IPS DF 6.9 (cell line): ENCODE measurements at regions not wholly inside any gene's neighbourhood (a gene's known extent, or its start where the extent isn't known, plus 50 kb on each side); places are given as distances from the start of the nearest gene placed in this dataset.

ENCODE experiments used
- DNase-seq: peaks from one replicate; pipeline ENCODE4 v3.0.0-alpha.2; 2013; ENCODE audit warnings: low read depth, low spot score
- H3K27ac ChIP-seq: one replicate; pipeline ENCODE4 v1.5.1; 2013; ENCODE audit warnings: low read length, control low read depth
- H3K27me3 ChIP-seq: 2 replicates; pipeline ENCODE4 v1.6.1; 2013; ENCODE audit warnings: mild to moderate bottlenecking, low read length; ENCODE audit not compliant: control insufficient read depth, insufficient read depth
- H3K36me3 ChIP-seq: 2 replicates; pipeline ENCODE4 v1.6.1; 2013; ENCODE audit warnings: low read length; ENCODE audit not compliant: control insufficient read depth, insufficient read depth
- H3K4me1 ChIP-seq: 2 replicates; pipeline ENCODE4 v1.6.1; 2013; ENCODE audit warnings: low read length; ENCODE audit not compliant: control insufficient read depth, insufficient read depth
- H3K4me3 ChIP-seq: 2 replicates; pipeline ENCODE4 v1.5.1; 2013; ENCODE audit warnings: mild to moderate bottlenecking, low read length
- H3K9me3 ChIP-seq: 2 replicates; pipeline ENCODE4 v1.6.1; 2013; ENCODE audit warnings: low read length, inconsistent platforms; ENCODE audit not compliant: control insufficient read depth, insufficient read depth
- WGBS: extraction: QIAGEN DNeasy Blood & Tissue Kit; methylation state at CpG from one replicate; pipeline ENCODE4 v1.1.7; 2013; ENCODE audit warnings: mixed read lengths, missing lambda C conversion rate; ENCODE audit not compliant: insufficient read length, insufficient coverage; 5-methylcytosine and 5-hydroxymethylcytosine counted together

- no peak for DNase-seq
- Histone ChIP-seq H3K4me1 (no peaks in the 10 kb centered on the region; the same call in 1 of the 2 replicates), H3K27ac (no peak overlapping the region), H3K36me3 (no peaks in the 10 kb centered on the region), H3K27me3 (no peaks in the 10 kb centered on the region), H3K9me3 (no peaks in the 10 kb centered on the region), H3K4me3 (no peak overlapping the region)
Measured at GRCh38 chr2:167504695-167505094, 616.4 kb downstream of the XIRP2 start.

- H3K4me3 ChIP-seq = no peak overlapping the region
- H3K27me3 ChIP-seq = no peaks in the 10 kb centered on the region
- H3K27ac ChIP-seq = no peak overlapping the region
- no peaks in the 10 kb centered on the region for H3K9me3 ChIP-seq
- H3K4me1 ChIP-seq = no peaks in the 10 kb centered on the region
- H3K36me3 ChIP-seq = no peaks in the 10 kb centered on the region
- DNase-seq = no peak
Measured at GRCh38 chr2:167504061-167504460, 615.8 kb downstream of the XIRP2 start.

- Histone ChIP-seq H3K27me3 (no peaks in the 10 kb centered on the region), H3K9me3 (no peaks in the 10 kb centered on the region), H3K4me1 (no peaks in the 10 kb centered on the region), H3K27ac (no peak overlapping the region), H3K4me3 (no peak overlapping the region), H3K36me3 (no peaks in the 10 kb centered on the region)
- no CpG with 5 or more reads among the region's 1 CpG for WGBS
- no peak for DNase-seq
Measured at GRCh38 chr2:167501618-167502017, 613.3 kb downstream of the XIRP2 start.

GRCh38 chr2:167493862-167494261, 605.6 kb downstream of the XIRP2 start:
- Histone ChIP-seq H3K27ac (no peak overlapping the region), H3K4me1 (peaks cover 1% of the 10 kb centered on the region; the same call in 1 of the 2 replicates), H3K9me3 (no peaks in the 10 kb centered on the region), H3K36me3 (0 out of 2 replicates have a peak, but pooled peaks cover 2% of the 10 kb centered on the region), H3K27me3 (no peaks in the 10 kb centered on the region), H3K4me3 (no peak overlapping the region)
- no peak for DNase-seq

- no peak for DNase-seq
- no peak overlapping the region for H3K4me3 ChIP-seq
- H3K4me1 ChIP-seq = peaks cover 1% of the 10 kb centered on the region; the same call in 1 of the 2 replicates
- H3K27ac ChIP-seq = no peak overlapping the region
- 0 out of 2 replicates have a peak, but pooled peaks cover 2% of the 10 kb centered on the region for H3K36me3 ChIP-seq
- no peaks in the 10 kb centered on the region for H3K9me3 ChIP-seq
- H3K27me3 ChIP-seq = no peaks in the 10 kb centered on the region
Measured at GRCh38 chr2:167492486-167492885, 604.2 kb downstream of the XIRP2 start.

GRCh38 chr2:167491788-167492187, 603.5 kb downstream of the XIRP2 start:
- DNase-seq = no peak
- Histone ChIP-seq H3K9me3 (no peaks in the 10 kb centered on the region), H3K4me3 (no peak overlapping the region), H3K4me1 (peaks cover 1% of the 10 kb centered on the region; the same call in 1 of the 2 replicates), H3K36me3 (0 out of 2 replicates have a peak, but pooled peaks cover 2% of the 10 kb centered on the region), H3K27ac (no peak overlapping the region), H3K27me3 (no peaks in the 10 kb centered on the region)
- WGBS = no CpG with 5 or more reads among the region's 3 CpGs

- Histone ChIP-seq H3K36me3 (0 out of 2 replicates have a peak, but pooled peaks cover 2% of the 10 kb centered on the region), H3K27ac (no peak overlapping the region), H3K9me3 (no peaks in the 10 kb centered on the region), H3K4me1 (peaks cover 1% of the 10 kb centered on the region; the same call in 1 of the 2 replicates), H3K4me3 (no peak overlapping the region), H3K27me3 (no peaks in the 10 kb centered on the region)
- DNase-seq = no peak
Measured at GRCh38 chr2:167490455-167490854, 602.2 kb downstream of the XIRP2 start.

GRCh38 chr2:167489325-167489724, 601.0 kb downstream of the XIRP2 start:
- Histone ChIP-seq H3K4me3 (no peak overlapping the region), H3K4me1 (peaks cover 1% of the 10 kb centered on the region; the same call in 1 of the 2 replicates), H3K27me3 (no peaks in the 10 kb centered on the region), H3K27ac (no peak overlapping the region), H3K36me3 (0 out of 2 replicates have a peak, but pooled peaks cover 2% of the 10 kb centered on the region), H3K9me3 (no peaks in the 10 kb centered on the region)
- no peak for DNase-seq
- no CpG with 5 or more reads among the region's 2 CpGs for WGBS

GRCh38 chr2:167487728-167488127, 599.4 kb downstream of the XIRP2 start:
- H3K27ac ChIP-seq = no peak overlapping the region
- no peak overlapping the region for H3K4me3 ChIP-seq
- 100% methylated on average over 1 of the region's 3 CpGs for WGBS
- H3K27me3 ChIP-seq = no peaks in the 10 kb centered on the region
- H3K36me3 ChIP-seq = 0 out of 2 replicates have a peak, but pooled peaks cover 2% of the 10 kb centered on the region
- peaks cover 1% of the 10 kb centered on the region; the same call in 1 of the 2 replicates for H3K4me1 ChIP-seq
- DNase-seq = no peak
- no peaks in the 10 kb centered on the region for H3K9me3 ChIP-seq

- Histone ChIP-seq H3K27ac (no peak overlapping the region), H3K4me3 (no peak overlapping the region), H3K4me1 (peaks cover 3% of the 10 kb centered on the region; the same call in 1 of the 2 replicates), H3K9me3 (no peaks in the 10 kb centered on the region), H3K36me3 (no peaks in the 10 kb centered on the region), H3K27me3 (no peaks in the 10 kb centered on the region)
- no peak for DNase-seq
- no CpG with 5 or more reads among the region's 1 CpG for WGBS
Measured at GRCh38 chr2:167484875-167485274, 596.6 kb downstream of the XIRP2 start.

- no peaks in the 10 kb centered on the region for H3K27me3 ChIP-seq
- DNase-seq = no peak
- no CpG with 5 or more reads among the region's 2 CpGs for WGBS
- H3K9me3 ChIP-seq = no peaks in the 10 kb centered on the region
- no peaks in the 10 kb centered on the region for H3K36me3 ChIP-seq
- no peak overlapping the region for H3K4me3 ChIP-seq
- H3K27ac ChIP-seq = no peak overlapping the region
- peaks cover 3% of the 10 kb centered on the region; the same call in 1 of the 2 replicates for H3K4me1 ChIP-seq
Measured at GRCh38 chr2:167480986-167481309, 592.7 kb downstream of the XIRP2 start.
